T-helper 17 cell (primary cell): ENCODE measurements at regions not wholly inside any gene's neighbourhood (a gene's known extent, or its start where the extent isn't known, plus 50 kb on each side); places are given as distances from the start of the nearest gene placed in this dataset.

Experiments used
- ATAC-seq: fragments of 150-1000 bp; cut with Tn5 transposase; 2 replicates; pipeline ENCODE4 v1.10.0; 2021; ENCODE audit warnings: mild to moderate bottlenecking, moderate library complexity
- DNase-seq, 3 donors: peaks; one replicate each; pipeline versions ENCODE4 v3.0.0 to v3.0.0-alpha.2; 2020 to 2021
- H3K9me3 ChIP-seq: one replicate; pipeline ENCODE4 v1.7.0; 2013; ENCODE audit warnings: low read length, mild to moderate bottlenecking; ENCODE audit not compliant: control insufficient read depth, poor library complexity, severe bottlenecking
- H3K27ac Mint-ChIP-seq: one replicate; pipeline ENCODE4 v1.8.0; 2022; ENCODE audit warnings: mild to moderate bottlenecking, moderate library complexity, mixed read lengths
- H3K27me3 Mint-ChIP-seq: one replicate; pipeline ENCODE4 v1.8.0; 2022; ENCODE audit warnings: mixed read lengths
- H3K36me3 Mint-ChIP-seq: one replicate; pipeline ENCODE4 v1.8.0; 2022; ENCODE audit warnings: low read depth, mixed read lengths
- H3K4me1 Mint-ChIP-seq: one replicate; pipeline ENCODE4 v1.8.0; 2022; ENCODE audit warnings: mild to moderate bottlenecking, mixed read lengths
- H3K4me3 Mint-ChIP-seq: one replicate; pipeline ENCODE4 v1.8.0; 2022; ENCODE audit warnings: mild to moderate bottlenecking, moderate library complexity, mixed read lengths

GRCh38 chr20:11843289-11843688 lies 74.4 kb upstream of the BTBD3 start:
- H3K27ac Mint-ChIP-seq, result no peak overlapping the region
- H3K9me3 ChIP-seq, result no peaks in the 10 kb centered on the region
- no peaks in the 10 kb centered on the region for H3K36me3 Mint-ChIP-seq
- H3K4me3 Mint-ChIP-seq, result no peak overlapping the region
- DNase-seq, result no peak
- H3K4me1 Mint-ChIP-seq, result no peaks in the 10 kb centered on the region
- no peaks in the 10 kb centered on the region for H3K27me3 Mint-ChIP-seq
- ATAC-seq, result no peak

GRCh38 chr20:11844691-11845090 lies 73.0 kb upstream of the BTBD3 start:
- no peaks in the 10 kb centered on the region for H3K4me1 Mint-ChIP-seq
- H3K4me3 Mint-ChIP-seq, result no peak overlapping the region
- H3K27me3 Mint-ChIP-seq, result no peaks in the 10 kb centered on the region
- H3K36me3 Mint-ChIP-seq, result no peaks in the 10 kb centered on the region
- no peak overlapping the region for H3K27ac Mint-ChIP-seq
- no peaks in the 10 kb centered on the region for H3K9me3 ChIP-seq
- ATAC-seq (no peak), DNase-seq (no peak)

GRCh38 chr20:11845340-11845739 lies 72.4 kb upstream of the BTBD3 start:
- Mint-ChIP-seq H3K27me3 (no peaks in the 10 kb centered on the region), H3K4me1 (no peaks in the 10 kb centered on the region), H3K4me3 (no peak overlapping the region), H3K36me3 (no peaks in the 10 kb centered on the region), H3K27ac (no peak overlapping the region)
- DNase-seq (no peak), ATAC-seq (no peak)
- no peaks in the 10 kb centered on the region for H3K9me3 ChIP-seq

- H3K9me3 ChIP-seq, result no peaks in the 10 kb centered on the region
- ATAC-seq, result no peak
Measured at GRCh38 chr20:11846131-11846530, 71.6 kb upstream of the BTBD3 start.

GRCh38 chr20:11847827-11848226 lies 69.9 kb upstream of the BTBD3 start:
- no peaks in the 10 kb centered on the region for H3K9me3 ChIP-seq
- no peaks in the 10 kb centered on the region for H3K4me1 Mint-ChIP-seq
- no peaks in the 10 kb centered on the region for H3K36me3 Mint-ChIP-seq
- no peak overlapping the region for H3K4me3 Mint-ChIP-seq
- DNase-seq, result no peak
- no peak for ATAC-seq
- H3K27ac Mint-ChIP-seq, result no peak overlapping the region
- H3K27me3 Mint-ChIP-seq, result no peaks in the 10 kb centered on the region

More at GRCh38 chr20:11846131-11846530, 71.6 kb upstream of the BTBD3 start:
- Mint-ChIP-seq H3K4me3 (no peak overlapping the region), H3K27ac (no peak overlapping the region), H3K4me1 (no peaks in the 10 kb centered on the region), H3K27me3 (no peaks in the 10 kb centered on the region), H3K36me3 (no peaks in the 10 kb centered on the region)
- no peak for DNase-seq

GRCh38 chr20:11849270-11849915 lies 68.3 kb upstream of the BTBD3 start:
- H3K9me3 ChIP-seq, result no peaks in the 10 kb centered on the region
- no peaks in the 10 kb centered on the region for H3K27me3 Mint-ChIP-seq
- ATAC-seq (no peak), DNase-seq (no peak)
- H3K36me3 Mint-ChIP-seq, result no peaks in the 10 kb centered on the region
- no peaks in the 10 kb centered on the region for H3K4me1 Mint-ChIP-seq
- H3K4me3 Mint-ChIP-seq, result no peak overlapping the region
- H3K27ac Mint-ChIP-seq, result no peak overlapping the region

GRCh38 chr20:11849976-11850670 lies 67.6 kb upstream of the BTBD3 start:
- Mint-ChIP-seq H3K4me1 (no peaks in the 10 kb centered on the region), H3K27me3 (no peaks in the 10 kb centered on the region), H3K4me3 (no peak overlapping the region), H3K36me3 (no peaks in the 10 kb centered on the region), H3K27ac (no peak overlapping the region)
- DNase-seq (no peak), ATAC-seq (no peak)
- H3K9me3 ChIP-seq, result no peaks in the 10 kb centered on the region

GRCh38 chr20:11850901-11851300 lies 66.8 kb upstream of the BTBD3 start:
- no peaks in the 10 kb centered on the region for H3K27me3 Mint-ChIP-seq
- no peak overlapping the region for H3K4me3 Mint-ChIP-seq
- ATAC-seq (no peak), DNase-seq (no peak)
- H3K9me3 ChIP-seq, result no peaks in the 10 kb centered on the region
- H3K4me1 Mint-ChIP-seq, result no peaks in the 10 kb centered on the region
- no peak overlapping the region for H3K27ac Mint-ChIP-seq
- H3K36me3 Mint-ChIP-seq, result no peaks in the 10 kb centered on the region

GRCh38 chr20:11851646-11852045 lies 66.0 kb upstream of the BTBD3 start:
- Mint-ChIP-seq H3K4me3 (no peak overlapping the region), H3K4me1 (no peaks in the 10 kb centered on the region), H3K36me3 (no peaks in the 10 kb centered on the region), H3K27me3 (no peaks in the 10 kb centered on the region), H3K27ac (no peak overlapping the region)
- ATAC-seq (no peak), DNase-seq (no peak)
- H3K9me3 ChIP-seq, result no peaks in the 10 kb centered on the region

- no peaks in the 10 kb centered on the region for H3K36me3 Mint-ChIP-seq
- H3K27ac Mint-ChIP-seq, result no peak overlapping the region
- no peaks in the 10 kb centered on the region for H3K4me1 Mint-ChIP-seq
- no peak overlapping the region for H3K4me3 Mint-ChIP-seq
- no peaks in the 10 kb centered on the region for H3K9me3 ChIP-seq
- no peak for DNase-seq
- no peak for ATAC-seq
- H3K27me3 Mint-ChIP-seq, result no peaks in the 10 kb centered on the region
Measured at GRCh38 chr20:11852189-11852588, 65.5 kb upstream of the BTBD3 start.

GRCh38 chr20:11852811-11853210 lies 64.9 kb upstream of the BTBD3 start:
- H3K9me3 ChIP-seq, result no peaks in the 10 kb centered on the region
- DNase-seq, result no peak
- no peak overlapping the region for H3K27ac Mint-ChIP-seq
- H3K4me1 Mint-ChIP-seq, result no peaks in the 10 kb centered on the region
- H3K4me3 Mint-ChIP-seq, result no peak overlapping the region
- no peaks in the 10 kb centered on the region for H3K27me3 Mint-ChIP-seq
- H3K36me3 Mint-ChIP-seq, result no peaks in the 10 kb centered on the region
- no peak for ATAC-seq

- H3K36me3 Mint-ChIP-seq, result no peaks in the 10 kb centered on the region
Measured at GRCh38 chr20:11853359-11853758, 64.3 kb upstream of the BTBD3 start.

GRCh38 chr20:11861479-11861878 lies 56.2 kb upstream of the BTBD3 start:
- H3K4me1 Mint-ChIP-seq, result no peaks in the 10 kb centered on the region
- no peak overlapping the region for H3K27ac Mint-ChIP-seq
- DNase-seq (no peak), ATAC-seq (no peak)
- H3K9me3 ChIP-seq, result no peaks in the 10 kb centered on the region
- no peaks in the 10 kb centered on the region for H3K27me3 Mint-ChIP-seq
- H3K4me3 Mint-ChIP-seq, result no peak overlapping the region
- no peaks in the 10 kb centered on the region for H3K36me3 Mint-ChIP-seq

More at GRCh38 chr20:11853359-11853758, 64.3 kb upstream of the BTBD3 start:
- H3K9me3 ChIP-seq, result no peaks in the 10 kb centered on the region
- no peaks in the 10 kb centered on the region for H3K4me1 Mint-ChIP-seq
- no peak overlapping the region for H3K27ac Mint-ChIP-seq
- no peaks in the 10 kb centered on the region for H3K27me3 Mint-ChIP-seq
- H3K4me3 Mint-ChIP-seq, result no peak overlapping the region
- ATAC-seq (no peak), DNase-seq (no peak)

- H3K4me1 Mint-ChIP-seq, result no peaks in the 10 kb centered on the region
- no peak for ATAC-seq
- H3K4me3 Mint-ChIP-seq, result no peak overlapping the region
- no peaks in the 10 kb centered on the region for H3K27me3 Mint-ChIP-seq
- H3K36me3 Mint-ChIP-seq, result no peaks in the 10 kb centered on the region
- no peak for DNase-seq
- no peaks in the 10 kb centered on the region for H3K9me3 ChIP-seq
- no peak overlapping the region for H3K27ac Mint-ChIP-seq
Measured at GRCh38 chr20:11867291-11867919, 50.3 kb upstream of the BTBD3 start.
